Central memory CD8-positive, alpha-beta T cell (primary cell): ENCODE measurements at regions not wholly inside any gene's neighbourhood (a gene's known extent, or its start where the extent isn't known, plus 50 kb on each side); places are given as distances from the start of the nearest gene placed in this dataset.

ENCODE experiments used
- ATAC-seq: fragments of 150-1000 bp; cut with Tn5 transposase; replicated peaks from 2 replicates; pipeline ENCODE4 v1.10.0; 2022; ENCODE audit warnings: mild to moderate bottlenecking, moderate FRiP score, moderate number of reproducible peaks; ENCODE audit not compliant: poor library complexity, severe bottlenecking; ENCODE audit errors: extremely low read depth
- DNase-seq, 2 donors: peaks; one replicate each; pipeline ENCODE4 v3.0.0; 2021; ENCODE audit warnings: low spot score in 2 of 2
- H3K27ac Mint-ChIP-seq: one replicate; pipeline ENCODE4 v1.8.0; 2022; ENCODE audit warnings: low read depth, mild to moderate bottlenecking, moderate library complexity, mixed read lengths
- H3K27me3 Mint-ChIP-seq: one replicate; pipeline ENCODE4 v1.8.0; 2022; ENCODE audit warnings: mixed read lengths
- H3K36me3 Mint-ChIP-seq: one replicate; pipeline ENCODE4 v1.8.0; 2022; ENCODE audit warnings: mild to moderate bottlenecking, moderate library complexity, mixed read lengths; ENCODE audit not compliant: insufficient read depth
- H3K4me1 Mint-ChIP-seq: one replicate; pipeline ENCODE4 v1.8.0; 2022; ENCODE audit warnings: mixed read lengths
- H3K4me3 Mint-ChIP-seq: one replicate; pipeline ENCODE4 v1.8.0; 2022; ENCODE audit warnings: mild to moderate bottlenecking, moderate library complexity, mixed read lengths
- H3K9me3 Mint-ChIP-seq: one replicate; pipeline ENCODE4 v1.8.0; 2022; ENCODE audit warnings: mixed read lengths

- H3K27me3 Mint-ChIP-seq = peaks cover 72% of the 10 kb centered on the region
Measured at GRCh38 chr17:36701429-36702099, 100.2 kb downstream of the MRM1 start.

GRCh38 chr17:36702636-36703035, 101.3 kb downstream of the MRM1 start:
- Mint-ChIP-seq H3K9me3 (no peaks in the 10 kb centered on the region), H3K36me3 (no peaks in the 10 kb centered on the region), H3K27ac (no peak overlapping the region), H3K4me1 (no peaks in the 10 kb centered on the region), H3K4me3 (no peak overlapping the region), H3K27me3 (peaks cover 61% of the 10 kb centered on the region)
- ATAC-seq (no peak), DNase-seq (no peak)

More at GRCh38 chr17:36701429-36702099, 100.2 kb downstream of the MRM1 start:
- Mint-ChIP-seq H3K4me3 (no peak overlapping the region), H3K36me3 (no peaks in the 10 kb centered on the region), H3K27ac (no peak overlapping the region), H3K4me1 (no peaks in the 10 kb centered on the region), H3K9me3 (no peaks in the 10 kb centered on the region)
- ATAC-seq = no peak
- DNase-seq = no peak

- Mint-ChIP-seq H3K4me3 (no peak overlapping the region), H3K27ac (no peak overlapping the region), H3K9me3 (no peaks in the 10 kb centered on the region), H3K27me3 (peaks cover 61% of the 10 kb centered on the region), H3K36me3 (no peaks in the 10 kb centered on the region), H3K4me1 (no peaks in the 10 kb centered on the region)
- ATAC-seq = no peak
- DNase-seq = peak in 1 of 2 donors; percentile 20
Measured at GRCh38 chr17:36703860-36704266, 102.5 kb downstream of the MRM1 start.

- Mint-ChIP-seq H3K27ac (no peak overlapping the region), H3K4me3 (no peak overlapping the region), H3K27me3 (peaks cover 57% of the 10 kb centered on the region), H3K4me1 (no peaks in the 10 kb centered on the region), H3K36me3 (no peaks in the 10 kb centered on the region), H3K9me3 (no peaks in the 10 kb centered on the region)
- no peak for DNase-seq
- ATAC-seq = no peak
Measured at GRCh38 chr17:36705283-36705795, 104.0 kb downstream of the MRM1 start.

GRCh38 chr17:36705874-36706731, 104.7 kb downstream of the MRM1 start:
- Mint-ChIP-seq H3K27me3 (peaks cover 50% of the 10 kb centered on the region), H3K4me3 (no peak overlapping the region), H3K9me3 (no peaks in the 10 kb centered on the region), H3K36me3 (no peaks in the 10 kb centered on the region), H3K27ac (no peak overlapping the region), H3K4me1 (no peaks in the 10 kb centered on the region)
- peak; percentile 52 for ATAC-seq
- DNase-seq = no peak

GRCh38 chr17:36707904-36708303, 106.5 kb downstream of the MRM1 start:
- no peaks in the 10 kb centered on the region for H3K36me3 Mint-ChIP-seq
- H3K4me1 Mint-ChIP-seq = no peaks in the 10 kb centered on the region
- H3K27ac Mint-ChIP-seq = no peak overlapping the region
- H3K4me3 Mint-ChIP-seq = no peak overlapping the region
- ATAC-seq = no peak
- H3K9me3 Mint-ChIP-seq = no peaks in the 10 kb centered on the region
- no peak for DNase-seq
- H3K27me3 Mint-ChIP-seq = peaks cover 32% of the 10 kb centered on the region

- peaks cover 19% of the 10 kb centered on the region for H3K27me3 Mint-ChIP-seq
- no peak overlapping the region for H3K27ac Mint-ChIP-seq
- no peaks in the 10 kb centered on the region for H3K4me1 Mint-ChIP-seq
- ATAC-seq = no peak
- H3K36me3 Mint-ChIP-seq = no peaks in the 10 kb centered on the region
- no peaks in the 10 kb centered on the region for H3K9me3 Mint-ChIP-seq
- H3K4me3 Mint-ChIP-seq = no peak overlapping the region
- no peak for DNase-seq
Measured at GRCh38 chr17:36714789-36715188, 113.4 kb downstream of the MRM1 start.

- Mint-ChIP-seq H3K36me3 (no peaks in the 10 kb centered on the region), H3K27me3 (peaks cover 19% of the 10 kb centered on the region), H3K9me3 (no peaks in the 10 kb centered on the region), H3K27ac (no peak overlapping the region), H3K4me1 (no peaks in the 10 kb centered on the region), H3K4me3 (no peak overlapping the region)
- no peak for DNase-seq
- ATAC-seq = no peak
Measured at GRCh38 chr17:36715951-36716350, 114.6 kb downstream of the MRM1 start.

- H3K27me3 Mint-ChIP-seq = peaks cover 19% of the 10 kb centered on the region
- no peak overlapping the region for H3K4me3 Mint-ChIP-seq
- H3K36me3 Mint-ChIP-seq = no peaks in the 10 kb centered on the region
- H3K4me1 Mint-ChIP-seq = peaks cover 9% of the 10 kb centered on the region
- no peaks in the 10 kb centered on the region for H3K9me3 Mint-ChIP-seq
- ATAC-seq (no peak), DNase-seq (no peak)
- H3K27ac Mint-ChIP-seq = no peak overlapping the region
Measured at GRCh38 chr17:36717088-36717487, 115.7 kb downstream of the MRM1 start.

GRCh38 chr17:36720131-36720530, 118.7 kb downstream of the MRM1 start:
- H3K4me3 Mint-ChIP-seq = no peak overlapping the region

GRCh38 chr17:36721560-36722120, 120.3 kb downstream of the MRM1 start:
- Mint-ChIP-seq H3K36me3 (no peaks in the 10 kb centered on the region), H3K4me1 (peaks cover 48% of the 10 kb centered on the region), H3K27ac (peak overlapping the region; percentile 79), H3K27me3 (peaks cover 19% of the 10 kb centered on the region), H3K9me3 (no peaks in the 10 kb centered on the region), H3K4me3 (peak overlapping the region; percentile 79)
- ATAC-seq (peak; percentile 9), DNase-seq (no peak)

More at GRCh38 chr17:36720131-36720530, 118.7 kb downstream of the MRM1 start:
- H3K27ac Mint-ChIP-seq = no peak overlapping the region
- DNase-seq = no peak
- no peaks in the 10 kb centered on the region for H3K36me3 Mint-ChIP-seq
- H3K9me3 Mint-ChIP-seq = no peaks in the 10 kb centered on the region
- peaks cover 33% of the 10 kb centered on the region for H3K4me1 Mint-ChIP-seq
- no peak for ATAC-seq
- peaks cover 19% of the 10 kb centered on the region for H3K27me3 Mint-ChIP-seq

GRCh38 chr17:36722121-36722902, 120.9 kb downstream of the MRM1 start:
- peak overlapping the region; percentile 79 for H3K27ac Mint-ChIP-seq
- peaks cover 53% of the 10 kb centered on the region for H3K4me1 Mint-ChIP-seq
- ATAC-seq = peak; percentile 97
- peaks cover 16% of the 10 kb centered on the region for H3K27me3 Mint-ChIP-seq
- DNase-seq = peak; percentile 56 to 62
- no peaks in the 10 kb centered on the region for H3K9me3 Mint-ChIP-seq
- H3K36me3 Mint-ChIP-seq = peaks cover under 1% of the 10 kb centered on the region
- H3K4me3 Mint-ChIP-seq = peak overlapping the region; percentile 79
